ENCODE measurements at regions not wholly inside any gene's neighbourhood (a gene's known extent, or its start where the extent isn't known, plus 50 kb on each side); places are given as distances from the start of the nearest gene placed in this dataset.

- TF ChIP-seq YY1 (IDR thresholded peaks at IDR 0.05; ENCODE audit: low read depth) (no peak), MAX (IDR thresholded peaks at IDR 0.05) (no peak), TAF1 (IDR thresholded peaks at IDR 0.05; ENCODE audit: low read depth) (no peak), ZBTB7A (IDR thresholded peaks at IDR 0.05; ENCODE audit: low read depth) (no peak), REST (IDR thresholded peaks at IDR 0.05; ENCODE audit: low read depth) (no peak), FOXM1 (IDR thresholded peaks at IDR 0.05; ENCODE audit: borderline replicate concordance, low read depth) (no peak), USF1 (IDR thresholded peaks at IDR 0.05) (no peak), TEAD4 (IDR thresholded peaks at IDR 0.05) (no peak)
Observed at GRCh38 chr6:19380293-19380692, 456.9 kb upstream of the ID4 start.

GRCh38 chr6:19382676-19383075 is 454.5 kb upstream of the ID4 start:
- no peak for TF ChIP-seq TEAD4 (IDR thresholded peaks at IDR 0.05)
- no peak for TF ChIP-seq NFIC (IDR thresholded peaks at IDR 0.05)
- TF ChIP-seq EGR1 (IDR thresholded peaks at IDR 0.05) = no peak
- no peak for TF ChIP-seq MAX (IDR thresholded peaks at IDR 0.05)
- no peak for TF ChIP-seq EP300 (IDR thresholded peaks at IDR 0.05; ENCODE audit: borderline replicate concordance)
- TF ChIP-seq RAD21 (IDR thresholded peaks at IDR 0.05; ENCODE audit: low read depth) = no peak
- TF ChIP-seq FOXM1 (IDR thresholded peaks at IDR 0.05; ENCODE audit: borderline replicate concordance, low read depth) = no peak
- TF ChIP-seq USF1 (IDR thresholded peaks at IDR 0.05) = no peak
- no peak for TF ChIP-seq REST (IDR thresholded peaks at IDR 0.05; ENCODE audit: low read depth)
- no peak for TF ChIP-seq CREB1 (IDR thresholded peaks at IDR 0.05; ENCODE audit: low read depth)
- TF ChIP-seq YY1 (IDR thresholded peaks at IDR 0.05; ENCODE audit: low read depth) = no peak

- TF ChIP-seq MAX (IDR thresholded peaks at IDR 0.05) (no peak), RAD21 (IDR thresholded peaks at IDR 0.05; ENCODE audit: low read depth) (no peak), USF1 (IDR thresholded peaks at IDR 0.05) (no peak), EP300 (IDR thresholded peaks at IDR 0.05; ENCODE audit: borderline replicate concordance) (no peak), CEBPB (IDR thresholded peaks at IDR 0.05) (no peak), FOXM1 (IDR thresholded peaks at IDR 0.05; ENCODE audit: borderline replicate concordance, low read depth) (no peak), CREB1 (IDR thresholded peaks at IDR 0.05; ENCODE audit: low read depth) (no peak), EGR1 (IDR thresholded peaks at IDR 0.05) (no peak), TAF1 (IDR thresholded peaks at IDR 0.05; ENCODE audit: low read depth) (no peak), ZBTB7A (IDR thresholded peaks at IDR 0.05; ENCODE audit: low read depth) (no peak), TCF12 (IDR thresholded peaks at IDR 0.05; ENCODE audit: low read depth) (no peak), REST (IDR thresholded peaks at IDR 0.05; ENCODE audit: low read depth) (no peak), NFIC (IDR thresholded peaks at IDR 0.05) (no peak), YY1 (IDR thresholded peaks at IDR 0.05; ENCODE audit: low read depth) (no peak)
Observed at GRCh38 chr6:19391926-19392325, 445.2 kb upstream of the ID4 start.

GRCh38 chr6:19394051-19394450 is 443.1 kb upstream of the ID4 start:
- TF ChIP-seq RAD21 (IDR thresholded peaks at IDR 0.05; ENCODE audit: low read depth) = no peak
- no peak for TF ChIP-seq MAX (IDR thresholded peaks at IDR 0.05)
- TF ChIP-seq ZBTB7A (IDR thresholded peaks at IDR 0.05; ENCODE audit: low read depth) = no peak
- TF ChIP-seq TCF12 (IDR thresholded peaks at IDR 0.05; ENCODE audit: low read depth) = no peak
- no peak for TF ChIP-seq YY1 (IDR thresholded peaks at IDR 0.05; ENCODE audit: low read depth)
- TF ChIP-seq REST (IDR thresholded peaks at IDR 0.05; ENCODE audit: low read depth) = no peak
- TF ChIP-seq EP300 (IDR thresholded peaks at IDR 0.05; ENCODE audit: borderline replicate concordance) = no peak
- no peak for TF ChIP-seq TAF1 (IDR thresholded peaks at IDR 0.05; ENCODE audit: low read depth)
- no peak for TF ChIP-seq EGR1 (IDR thresholded peaks at IDR 0.05)
- TF ChIP-seq FOXM1 (IDR thresholded peaks at IDR 0.05; ENCODE audit: borderline replicate concordance, low read depth) = no peak
- TF ChIP-seq CEBPB (IDR thresholded peaks at IDR 0.05) = no peak
- no peak for TF ChIP-seq USF1 (IDR thresholded peaks at IDR 0.05)
- TF ChIP-seq NFIC (IDR thresholded peaks at IDR 0.05) = no peak
- no peak for TF ChIP-seq TEAD4 (IDR thresholded peaks at IDR 0.05)
- TF ChIP-seq CREB1 (IDR thresholded peaks at IDR 0.05; ENCODE audit: low read depth) = no peak
